Caco-2 (cell line): ENCODE measurements at regions not wholly inside any gene's neighbourhood (a gene's known extent, or its start where the extent isn't known, plus 50 kb on each side); places are given as distances from the start of the nearest gene placed in this dataset.

Experiments
- BruUV-seq: library from RNA; stranded (reverse); fragments of 400-500 nt; replicated peaks from 2 replicates; lab custom pipeline; 2021; lab: Mats Ljungman, UMichigan
- CTCF ChIA-PET: fragments of 300-600 bp; sonication (Branson Sonifier 250); formaldehyde crosslinking; loops from one replicate; lab custom pipeline; 2022; ENCODE audit warnings: antibody characterized with exemption; lab: Charles Lee
- POLR2A ChIA-PET: fragments of 300-600 bp; sonication (Branson Sonifier 250); formaldehyde crosslinking; loops from one replicate; lab custom pipeline; 2022; ENCODE audit warnings: antibody characterized with exemption; lab: Charles Lee
- DNase-seq, 2 experiments: peaks; one replicate each; pipeline versions ENCODE4 v3.0.0 to v3.0.0-alpha.2; 2020 to 2022
- H3K27me3 ChIP-seq: replicated peaks from 2 replicates; pipeline ENCODE4 v1.6.0; 2011; ENCODE audit warnings: low read length; ENCODE audit not compliant: control insufficient read depth, insufficient read depth
- H3K36me3 ChIP-seq: 2 replicates; pipeline ENCODE4 v1.5.1; 2011; ENCODE audit warnings: low read length; ENCODE audit not compliant: control insufficient read depth, insufficient read depth
- H3K4me1 ChIP-seq: fragments of 250-450 bp; sonication (Bioruptor Pico); 2 replicates; pipeline ENCODE4 v1.5.1; 2020; ENCODE audit warnings: mild to moderate bottlenecking
- H3K4me3 ChIP-seq: 2 replicates; pipeline ENCODE4 v1.5.1; 2011; ENCODE audit warnings: low read depth, mild to moderate bottlenecking, control low read depth, low read length
- H3K9me3 ChIP-seq: fragments of 250-450 bp; sonication (Bioruptor Pico); 2 replicates; pipeline ENCODE4 v1.5.1; 2020; ENCODE audit warnings: mild to moderate bottlenecking, moderate library complexity
- H3K27ac Mint-ChIP-seq: one replicate; pipeline ENCODE4 v1.8.0; 2022; ENCODE audit warnings: mixed read lengths; ENCODE audit not compliant: unreplicated experiment
- H3K27me3 Mint-ChIP-seq: one replicate; pipeline ENCODE4 v1.8.0; 2022; ENCODE audit warnings: mixed read lengths; ENCODE audit not compliant: insufficient read depth, unreplicated experiment
- H3K36me3 Mint-ChIP-seq: one replicate; pipeline ENCODE4 v1.8.0; 2022; ENCODE audit warnings: mild to moderate bottlenecking, mixed read lengths; ENCODE audit not compliant: insufficient read depth, unreplicated experiment
- H3K4me1 Mint-ChIP-seq: one replicate; pipeline ENCODE4 v1.8.0; 2022; ENCODE audit warnings: low read depth, mixed read lengths; ENCODE audit not compliant: unreplicated experiment
- H3K4me3 Mint-ChIP-seq: one replicate; pipeline ENCODE4 v1.8.0; 2022; ENCODE audit warnings: mild to moderate bottlenecking, moderate library complexity, mixed read lengths; ENCODE audit not compliant: unreplicated experiment
- H3K9me3 Mint-ChIP-seq: one replicate; pipeline ENCODE4 v1.8.0; 2022; ENCODE audit warnings: mixed read lengths; ENCODE audit not compliant: unreplicated experiment
- CTCF ChIP-seq, 2 experiments: fragments of 200-600 bp in 1 of 2; IDR thresholded peaks; 1 replicate in 1 of 2; 2 replicates in 1 of 2; pipeline versions ENCODE4 v1.5.1 to v1.8.0; 2011 to 2022; ENCODE audit warnings: antibody characterized with exemption in 1 of 2, control low read depth in 1 of 2, inconsistent platforms in 1 of 2, low read depth in 1 of 2, low read length in 1 of 2, mild to moderate bottlenecking in 1 of 2, moderate library complexity in 1 of 2; ENCODE audit not compliant: insufficient read depth in 1 of 2, severe bottlenecking in 1 of 2, unreplicated experiment in 1 of 2
- intact Hi-C: fragments of 100-400 bp; cut with micrococcal nuclease; formaldehyde crosslinking; loops from one replicate; pipeline ENCODE4 v1.10.0; 2022; ENCODE audit not compliant: unreplicated experiment

- no TSS peak for BruUV-seq
- POLR2A ChIA-PET = no interaction called here
- Mint-ChIP-seq H3K4me3 (no peak overlapping the region), H3K27ac (no peak overlapping the region), H3K4me1 (no peaks in the 10 kb centered on the region), H3K9me3 (no peaks in the 10 kb centered on the region), H3K36me3 (no peaks in the 10 kb centered on the region), H3K27me3 (no peaks in the 10 kb centered on the region)
- Histone ChIP-seq H3K4me1 (no peaks in the 10 kb centered on the region), H3K27me3 (no peaks in the 10 kb centered on the region), H3K9me3 (no peaks in the 10 kb centered on the region), H3K36me3 (no peaks in the 10 kb centered on the region), H3K4me3 (no peak overlapping the region)
- no peak for TF ChIP-seq CTCF (IDR thresholded peaks at IDR 0.05; ENCODE audit: insufficient read depth in 1 of 2, low read depth in 1 of 2, low read length in 1 of 2, severe bottlenecking in 1 of 2, unreplicated experiment in 1 of 2)
- no peak for DNase-seq
- CTCF ChIA-PET = no interaction called here
- intact Hi-C loops = no loop called here
These were observed 80.8 kb upstream of the COL5A2 start for GRCh38 chr2:189260361-189260814.

- no peaks in the 10 kb centered on the region for H3K36me3 ChIP-seq
- no peaks in the 10 kb centered on the region for H3K36me3 Mint-ChIP-seq
- no peaks in the 10 kb centered on the region for H3K27me3 Mint-ChIP-seq
- H3K9me3 ChIP-seq = no peaks in the 10 kb centered on the region
- no TSS peak for BruUV-seq
- no peak overlapping the region for H3K4me3 ChIP-seq
- no peak for DNase-seq
- H3K4me1 ChIP-seq = no peaks in the 10 kb centered on the region
- H3K27me3 ChIP-seq = no peaks in the 10 kb centered on the region
- no peak overlapping the region for H3K4me3 Mint-ChIP-seq
- no peak overlapping the region for H3K27ac Mint-ChIP-seq
- intact Hi-C loops = no loop called here
- no peak for TF ChIP-seq CTCF (IDR thresholded peaks at IDR 0.05; ENCODE audit: insufficient read depth in 1 of 2, low read depth in 1 of 2, low read length in 1 of 2, severe bottlenecking in 1 of 2, unreplicated experiment in 1 of 2)
- POLR2A ChIA-PET = no interaction called here
- no peaks in the 10 kb centered on the region for H3K9me3 Mint-ChIP-seq
- no peaks in the 10 kb centered on the region for H3K4me1 Mint-ChIP-seq
- CTCF ChIA-PET = no interaction called here
These were observed 81.9 kb upstream of the COL5A2 start for GRCh38 chr2:189261431-189261841.

GRCh38 chr2:189261916-189262315 lies 82.4 kb upstream of the COL5A2 start:
- H3K36me3 ChIP-seq = no peaks in the 10 kb centered on the region
- POLR2A ChIA-PET = no interaction called here
- CTCF ChIA-PET = no interaction called here
- H3K36me3 Mint-ChIP-seq = no peaks in the 10 kb centered on the region
- H3K9me3 ChIP-seq = no peaks in the 10 kb centered on the region
- H3K9me3 Mint-ChIP-seq = no peaks in the 10 kb centered on the region
- no TSS peak for BruUV-seq
- intact Hi-C loops = no loop called here
- no peaks in the 10 kb centered on the region for H3K4me1 ChIP-seq
- no peaks in the 10 kb centered on the region for H3K4me1 Mint-ChIP-seq
- H3K4me3 Mint-ChIP-seq = no peak overlapping the region
- no peaks in the 10 kb centered on the region for H3K27me3 Mint-ChIP-seq
- no peak overlapping the region for H3K27ac Mint-ChIP-seq
- no peaks in the 10 kb centered on the region for H3K27me3 ChIP-seq
- no peak for DNase-seq
- no peak overlapping the region for H3K4me3 ChIP-seq
- TF ChIP-seq CTCF (IDR thresholded peaks at IDR 0.05; ENCODE audit: insufficient read depth in 1 of 2, low read depth in 1 of 2, low read length in 1 of 2, severe bottlenecking in 1 of 2, unreplicated experiment in 1 of 2) = no peak
